Activated naive CD4-positive, alpha-beta T cell treated with anti-CD3 and anti-CD28 coated beads, Interleukin-2, amount 50 U/mL, for 72 hours (primary cell): ENCODE measurements at regions not wholly inside any gene's neighbourhood (a gene's known extent, or its start where the extent isn't known, plus 50 kb on each side); places are given as distances from the start of the nearest gene placed in this dataset.

Experiments used
- ATAC-seq, 2 donors: fragments of 150-1000 bp; cut with Tn5 transposase; 2 replicates each; pipeline ENCODE4 v1.10.0; 2021; ENCODE audit warnings: mild to moderate bottlenecking in 2 of 2, moderate library complexity in 2 of 2
- DNase-seq, 2 donors: peaks; one replicate each; pipeline ENCODE4 v3.0.0; 2021 to 2022; ENCODE audit warnings: low spot score in 2 of 2
- H3K27ac Mint-ChIP-seq, 2 donors: one replicate each; pipeline ENCODE4 v1.8.0; 2022; ENCODE audit warnings: mild to moderate bottlenecking in 2 of 2, mixed read lengths in 2 of 2
- H3K36me3 Mint-ChIP-seq, 2 donors: one replicate each; pipeline ENCODE4 v1.8.0; 2022; ENCODE audit warnings: mixed read lengths in 2 of 2
- H3K9me3 Mint-ChIP-seq, 2 donors: one replicate each; pipeline ENCODE4 v1.8.0; 2022; ENCODE audit warnings: mixed read lengths in 2 of 2

GRCh38 chr1:114322207-114322606 is 168.5 kb upstream of the SYT6 start:
- ATAC-seq (no peak), DNase-seq (no peak)
- no peaks in the 10 kb centered on the region for H3K9me3 Mint-ChIP-seq

GRCh38 chr1:114320586-114320985 is 166.9 kb upstream of the SYT6 start:
- no peak overlapping the region for H3K27ac Mint-ChIP-seq
- H3K36me3 Mint-ChIP-seq, result no peaks in the 10 kb centered on the region
- no peak for ATAC-seq
- H3K9me3 Mint-ChIP-seq, result no peaks in the 10 kb centered on the region
- DNase-seq, result no peak

More at GRCh38 chr1:114322207-114322606, 168.5 kb upstream of the SYT6 start:
- Mint-ChIP-seq H3K27ac (no peak overlapping the region), H3K36me3 (no peaks in the 10 kb centered on the region)

GRCh38 chr1:114319418-114319817 is 165.7 kb upstream of the SYT6 start:
- DNase-seq (no peak), ATAC-seq (no peak)
- peaks cover 0 to under 1% of the 10 kb centered on the region in 2 donors for H3K9me3 Mint-ChIP-seq
- H3K27ac Mint-ChIP-seq, result no peak overlapping the region
- no peaks in the 10 kb centered on the region for H3K36me3 Mint-ChIP-seq

GRCh38 chr1:114318961-114319360 is 165.3 kb upstream of the SYT6 start:
- H3K27ac Mint-ChIP-seq, result no peak overlapping the region
- H3K9me3 Mint-ChIP-seq, result peaks cover 0 to 5% of the 10 kb centered on the region in 2 donors
- ATAC-seq, result no peak
- H3K36me3 Mint-ChIP-seq, result no peaks in the 10 kb centered on the region
- no peak for DNase-seq

GRCh38 chr1:114316204-114316603 is 162.5 kb upstream of the SYT6 start:
- no peak overlapping the region for H3K27ac Mint-ChIP-seq

GRCh38 chr1:114315631-114316030 is 162.0 kb upstream of the SYT6 start:
- H3K27ac Mint-ChIP-seq, result no peak overlapping the region
- H3K36me3 Mint-ChIP-seq, result peaks cover 0 to 10% of the 10 kb centered on the region in 2 donors
- peaks cover 7 to 10% of the 10 kb centered on the region in 2 donors for H3K9me3 Mint-ChIP-seq
- DNase-seq (no peak), ATAC-seq (no peak)

More at GRCh38 chr1:114316204-114316603, 162.5 kb upstream of the SYT6 start:
- peaks cover 3 to 10% of the 10 kb centered on the region in 2 donors for H3K9me3 Mint-ChIP-seq
- DNase-seq, result no peak
- no peak for ATAC-seq
- peaks cover 0 to 6% of the 10 kb centered on the region in 2 donors for H3K36me3 Mint-ChIP-seq

GRCh38 chr1:114314576-114314975 is 160.9 kb upstream of the SYT6 start:
- Mint-ChIP-seq H3K9me3 (peaks cover 7 to 10% of the 10 kb centered on the region in 2 donors), H3K36me3 (peaks cover 0 to 11% of the 10 kb centered on the region in 2 donors)

GRCh38 chr1:114314098-114314497 is 160.4 kb upstream of the SYT6 start:
- H3K36me3 Mint-ChIP-seq, result peaks cover 0 to 11% of the 10 kb centered on the region in 2 donors

More at GRCh38 chr1:114314576-114314975, 160.9 kb upstream of the SYT6 start:
- no peak for DNase-seq
- H3K27ac Mint-ChIP-seq, result peak overlapping the region in 1 of 2 donors; percentile 63
- ATAC-seq, result no peak

GRCh38 chr1:114310695-114311271 is 157.1 kb upstream of the SYT6 start:
- Mint-ChIP-seq H3K36me3 (peaks cover 0 to 11% of the 10 kb centered on the region in 2 donors), H3K9me3 (peaks cover 7 to 10% of the 10 kb centered on the region in 2 donors), H3K27ac (no peak overlapping the region)
- ATAC-seq (no peak), DNase-seq (no peak)

More at GRCh38 chr1:114314098-114314497, 160.4 kb upstream of the SYT6 start:
- DNase-seq (no peak), ATAC-seq (no peak)
- Mint-ChIP-seq H3K27ac (no peak overlapping the region), H3K9me3 (peaks cover 7 to 10% of the 10 kb centered on the region in 2 donors)

- no peak for ATAC-seq
- H3K9me3 Mint-ChIP-seq, result no peaks in the 10 kb centered on the region
- peaks cover 0 to 7% of the 10 kb centered on the region in 2 donors for H3K36me3 Mint-ChIP-seq
These were observed 149.2 kb upstream of the SYT6 start for GRCh38 chr1:114302821-114303220.

GRCh38 chr1:114299331-114299975 is 145.8 kb upstream of the SYT6 start:
- no peak overlapping the region for H3K27ac Mint-ChIP-seq
- DNase-seq (no peak), ATAC-seq (no peak)
- H3K9me3 Mint-ChIP-seq, result no peaks in the 10 kb centered on the region
- H3K36me3 Mint-ChIP-seq, result no peaks in the 10 kb centered on the region

More at GRCh38 chr1:114302821-114303220, 149.2 kb upstream of the SYT6 start:
- H3K27ac Mint-ChIP-seq, result no peak overlapping the region
- no peak for DNase-seq

GRCh38 chr1:114298008-114298407 is 144.3 kb upstream of the SYT6 start:
- DNase-seq (no peak), ATAC-seq (no peak)
- H3K27ac Mint-ChIP-seq, result no peak overlapping the region
- H3K9me3 Mint-ChIP-seq, result no peaks in the 10 kb centered on the region
- no peaks in the 10 kb centered on the region for H3K36me3 Mint-ChIP-seq

- Mint-ChIP-seq H3K9me3 (no peaks in the 10 kb centered on the region), H3K36me3 (no peaks in the 10 kb centered on the region), H3K27ac (no peak overlapping the region)
- no peak for DNase-seq
- ATAC-seq, result no peak
These were observed 142.7 kb upstream of the SYT6 start for GRCh38 chr1:114296413-114296812.

- ATAC-seq, result no peak
- Mint-ChIP-seq H3K36me3 (no peaks in the 10 kb centered on the region), H3K9me3 (no peaks in the 10 kb centered on the region), H3K27ac (no peak overlapping the region)
- DNase-seq, result no peak
These were observed 141.7 kb upstream of the SYT6 start for GRCh38 chr1:114295321-114295720.

- no peak overlapping the region for H3K27ac Mint-ChIP-seq
- DNase-seq (no peak), ATAC-seq (no peak)
- no peaks in the 10 kb centered on the region for H3K36me3 Mint-ChIP-seq
- H3K9me3 Mint-ChIP-seq, result no peaks in the 10 kb centered on the region
These were observed 139.2 kb upstream of the SYT6 start for GRCh38 chr1:114292835-114293234.

- H3K27ac Mint-ChIP-seq, result no peak overlapping the region
- DNase-seq, result no peak
- ATAC-seq, result no peak
- no peaks in the 10 kb centered on the region for H3K9me3 Mint-ChIP-seq
- H3K36me3 Mint-ChIP-seq, result no peaks in the 10 kb centered on the region
These were observed 138.5 kb upstream of the SYT6 start for GRCh38 chr1:114292194-114292593.

- Mint-ChIP-seq H3K9me3 (no peaks in the 10 kb centered on the region), H3K27ac (no peak overlapping the region), H3K36me3 (no peaks in the 10 kb centered on the region)
- DNase-seq (no peak), ATAC-seq (no peak)
These were observed 137.1 kb upstream of the SYT6 start for GRCh38 chr1:114290776-114291175.

- no peak overlapping the region for H3K27ac Mint-ChIP-seq
- H3K9me3 Mint-ChIP-seq, result no peaks in the 10 kb centered on the region
- DNase-seq (no peak), ATAC-seq (no peak)
- no peaks in the 10 kb centered on the region for H3K36me3 Mint-ChIP-seq
These were observed 136.7 kb upstream of the SYT6 start for GRCh38 chr1:114290341-114290740.
